Panc1 (cell line): ENCODE measurements at regions not wholly inside any gene's neighbourhood (a gene's known extent, or its start where the extent isn't known, plus 50 kb on each side); places are given as distances from the start of the nearest gene placed in this dataset.

Experiments used
- ATAC-seq: fragments of 200-7000 bp; cut with Tn5 transposase; 2 replicates; pipeline ENCODE4 v1.9.1; 2020; ENCODE audit warnings: mild to moderate bottlenecking, moderate library complexity
- BruUV-seq: library from RNA; stranded (reverse); fragments of 400-500 nt; replicated peaks from 2 replicates; lab custom pipeline; 2021; lab: Mats Ljungman, UMichigan
- CTCF ChIA-PET: fragments of 300-600 bp; sonication (Branson Sonifier 250); formaldehyde crosslinking; loops from one replicate; lab custom pipeline; 2022; ENCODE audit warnings: antibody characterized with exemption; lab: Charles Lee
- POLR2A ChIA-PET: fragments of 300-600 bp; sonication (Branson Sonifier 250); formaldehyde crosslinking; loops from one replicate; lab custom pipeline; 2022; ENCODE audit warnings: antibody characterized with exemption; lab: Charles Lee
- DNase-seq: peaks from one replicate; pipeline ENCODE4 v3.0.0-alpha.2; 2010; ENCODE audit warnings: low read depth, low spot score
- H3K27ac ChIP-seq: 2 replicates; pipeline ENCODE4 v1.5.1; 2011; ENCODE audit warnings: mild to moderate bottlenecking, low read length, inconsistent platforms
- H3K27me3 ChIP-seq: fragments of 200-500 bp; sonication (Bioruptor generic); 2 replicates; pipeline ENCODE4 v1.6.0; 2014; ENCODE audit warnings: low read length, inconsistent platforms; ENCODE audit not compliant: control insufficient read depth, insufficient read depth
- H3K36me3 ChIP-seq: fragments of 200-500 bp; sonication (Bioruptor generic); 2 replicates; pipeline ENCODE4 v1.5.1; 2014; ENCODE audit warnings: inconsistent platforms, mild to moderate bottlenecking, low read length, moderate library complexity; ENCODE audit not compliant: control insufficient read depth, insufficient read depth
- H3K4me1 ChIP-seq: 2 replicates; pipeline ENCODE4 v1.5.1; 2011; ENCODE audit warnings: inconsistent platforms, mild to moderate bottlenecking, low read length, moderate library complexity; ENCODE audit not compliant: control insufficient read depth, insufficient read depth
- H3K4me3 ChIP-seq, 2 experiments: 2 replicates each; pipeline ENCODE4 v1.5.1; 2011 to 2012; ENCODE audit warnings: low read depth in 2 of 2, low read length in 2 of 2, mild to moderate bottlenecking in 2 of 2, inconsistent platforms in 1 of 2, moderate library complexity in 1 of 2
- H3K9me3 ChIP-seq: fragments of 200-500 bp; sonication (Bioruptor generic); 2 replicates; pipeline ENCODE4 v1.5.1; 2014; ENCODE audit warnings: low read depth, mild to moderate bottlenecking, inconsistent platforms, low read length, moderate library complexity; ENCODE audit not compliant: control insufficient read depth, insufficient read depth
- CTCF ChIP-seq: fragments of 450-650 bp; IDR thresholded peaks from 2 replicates; pipeline ENCODE4 v1.5.1; 2017; ENCODE audit warnings: mild to moderate bottlenecking
- POLR2AphosphoS5 ChIP-seq: IDR thresholded peaks from 2 replicates; pipeline ENCODE4 v1.6.1; 2012; ENCODE audit warnings: mild to moderate bottlenecking, low read depth, low read length, moderate library complexity
- REST ChIP-seq, 2 experiments: IDR thresholded peaks; 2 replicates each; pipeline ENCODE4 v1.6.1; 2011 to 2012; ENCODE audit warnings: low read depth in 2 of 2, control low read depth in 1 of 2, low read length in 1 of 2, mild to moderate bottlenecking in 1 of 2, moderate library complexity in 1 of 2; ENCODE audit not compliant: insufficient read depth in 1 of 2
- SIN3A ChIP-seq: IDR thresholded peaks from 2 replicates; pipeline ENCODE4 v1.6.1; 2012; ENCODE audit warnings: low read depth, mild to moderate bottlenecking, low read length, moderate library complexity, borderline replicate concordance; ENCODE audit not compliant: insufficient read depth
- TCF7L2 ChIP-seq: IDR thresholded peaks from 2 replicates; pipeline ENCODE4 v1.6.1; 2011; ENCODE audit warnings: mild to moderate bottlenecking, low read depth, low read length, inconsistent platforms
- in situ Hi-C: cut with HindIII; loops from 2 replicates; pipeline ENCODE4 v1.10.0; 2016; ENCODE audit warnings: low sequenced_read_pairs, low pct_unique_long_range_greater_than_20kb
- intact Hi-C: fragments of 100-400 bp; cut with micrococcal nuclease; formaldehyde crosslinking; loops from one replicate; pipeline ENCODE4 v1.10.0; 2022; ENCODE audit not compliant: unreplicated experiment

- Histone ChIP-seq H3K27ac (no peak overlapping the region), H3K4me3 (no peak overlapping the region), H3K9me3 (no peaks in the 10 kb centered on the region), H3K4me1 (no peaks in the 10 kb centered on the region), H3K36me3 (no peaks in the 10 kb centered on the region), H3K27me3 (no peaks in the 10 kb centered on the region)
- ATAC-seq (no peak), DNase-seq (no peak)
- BruUV-seq: no TSS peak
- ChIA-PET CTCF (no interaction called here), POLR2A (no interaction called here)
- intact Hi-C loops (no loop called here), in situ Hi-C loops (no loop called here)
- no peak for TF ChIP-seq CTCF
- TF ChIP-seq SIN3A: no peak
- TF ChIP-seq REST (IDR thresholded peaks at IDR 0.05; ENCODE audit: insufficient read depth in 1 of 2, low read depth in 2 of 2, low read length in 1 of 2): no peak
- TF ChIP-seq TCF7L2: no peak
- no peak for TF ChIP-seq POLR2AphosphoS5
Observed at GRCh38 chr2:133918141-133918540, 335.7 kb upstream of the MGAT5 start.

- DNase-seq (no peak), ATAC-seq (no peak)
- Histone ChIP-seq H3K36me3 (no peaks in the 10 kb centered on the region), H3K4me3 (no peak overlapping the region), H3K9me3 (no peaks in the 10 kb centered on the region), H3K27ac (no peak overlapping the region), H3K27me3 (no peaks in the 10 kb centered on the region), H3K4me1 (no peaks in the 10 kb centered on the region)
- no peak for TF ChIP-seq POLR2AphosphoS5
- ChIA-PET POLR2A (no interaction called here), CTCF (no interaction called here)
- intact Hi-C loops: no loop called here
- in situ Hi-C loops: no loop called here
- no TSS peak for BruUV-seq
Observed at GRCh38 chr2:133919285-133919684, 334.6 kb upstream of the MGAT5 start.

- intact Hi-C loops: no loop called here
- in situ Hi-C loops: no loop called here
- H3K27me3 ChIP-seq: no peaks in the 10 kb centered on the region
- no peak for ATAC-seq
- CTCF ChIA-PET: no interaction called here
- BruUV-seq: no TSS peak
- no peak for DNase-seq
- H3K4me3 ChIP-seq: no peak overlapping the region
- no peak overlapping the region for H3K27ac ChIP-seq
- H3K9me3 ChIP-seq: no peaks in the 10 kb centered on the region
- H3K36me3 ChIP-seq: no peaks in the 10 kb centered on the region
- TF ChIP-seq SIN3A: no peak
- no peak for TF ChIP-seq TCF7L2
- no peaks in the 10 kb centered on the region for H3K4me1 ChIP-seq
- POLR2A ChIA-PET: no interaction called here
Observed at GRCh38 chr2:133927894-133928293, 326.0 kb upstream of the MGAT5 start.
